ENCODE measurements at regions not wholly inside any gene's neighbourhood (a gene's known extent, or its start where the extent isn't known, plus 50 kb on each side); places are given as distances from the start of the nearest gene placed in this dataset.

DNA sequence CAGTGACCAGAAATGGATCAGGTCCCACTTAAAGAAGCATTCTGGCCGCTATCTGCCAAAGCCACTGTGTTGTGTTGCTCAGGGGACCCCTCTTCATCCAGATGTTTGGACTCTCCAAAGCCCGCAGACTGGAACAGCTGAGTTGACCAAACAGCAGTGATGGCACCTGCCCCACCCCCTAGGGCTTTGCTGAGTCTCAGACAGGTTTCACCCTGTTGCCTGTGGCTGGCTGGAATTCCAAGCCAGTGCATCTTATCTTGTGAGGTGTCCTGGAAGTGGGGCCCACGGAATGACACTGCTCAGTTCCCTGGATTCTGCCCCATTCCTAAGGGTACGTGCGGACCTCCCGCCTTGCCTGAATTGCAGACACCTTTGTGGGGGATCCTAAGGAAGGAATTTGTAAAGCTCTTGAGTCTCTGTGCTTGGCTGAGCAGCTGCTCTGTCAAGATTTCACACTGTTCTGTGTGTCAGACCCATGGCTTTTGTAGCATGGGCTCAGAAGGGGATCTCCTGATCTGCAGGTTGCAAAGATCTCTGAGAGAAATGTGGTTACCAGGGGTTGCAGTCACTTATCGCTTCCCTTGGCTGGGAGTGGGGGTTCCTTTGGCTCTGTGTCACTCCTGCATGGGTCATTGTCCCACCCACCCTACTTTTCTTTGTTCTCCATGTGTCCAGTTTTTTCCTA, 1707.9 kb upstream of the PCDH10 start:
- TF ChIP-seq ZNF394 (tag by site-specific recombination; IDR thresholded peaks at IDR 0.05; ENCODE audit: borderline replicate concordance), result no peak
- no peak for TF ChIP-seq ZEB2 (tag by site-specific recombination; IDR thresholded peaks at IDR 0.05)
- TF ChIP-seq, protein P1, sequence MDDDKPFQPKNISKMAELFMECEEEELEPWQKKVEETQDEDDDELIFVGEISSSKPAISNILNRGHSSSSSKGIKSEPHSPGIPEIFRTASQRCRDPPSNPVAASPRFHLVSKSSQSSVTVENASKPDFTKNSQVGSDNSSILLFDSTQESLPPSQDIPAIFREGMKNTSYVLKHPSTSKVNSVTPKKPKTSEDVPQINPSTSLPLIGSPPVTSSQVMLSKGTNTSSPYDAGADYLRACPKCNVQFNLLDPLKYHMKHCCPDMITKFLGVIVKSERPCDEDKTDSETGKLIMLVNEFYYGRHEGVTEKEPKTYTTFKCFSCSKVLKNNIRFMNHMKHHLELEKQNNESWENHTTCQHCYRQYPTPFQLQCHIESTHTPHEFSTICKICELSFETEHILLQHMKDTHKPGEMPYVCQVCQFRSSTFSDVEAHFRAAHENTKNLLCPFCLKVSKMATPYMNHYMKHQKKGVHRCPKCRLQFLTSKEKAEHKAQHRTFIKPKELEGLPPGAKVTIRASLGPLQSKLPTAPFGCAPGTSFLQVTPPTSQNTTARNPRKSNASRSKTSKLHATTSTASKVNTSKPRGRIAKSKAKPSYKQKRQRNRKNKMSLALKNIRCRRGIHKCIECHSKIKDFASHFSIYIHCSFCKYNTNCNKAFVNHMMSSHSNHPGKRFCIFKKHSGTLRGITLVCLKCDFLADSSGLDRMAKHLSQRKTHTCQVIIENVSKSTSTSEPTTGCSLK (tag by site-specific recombination; IDR thresholded peaks at IDR 0.05), result no peak
- TF ChIP-seq SP7 (tag by site-specific recombination; IDR thresholded peaks at IDR 0.05), result no peak
- TF ChIP-seq HOXD13 (CRISPR knock-in tag; IDR thresholded peaks at IDR 0.05; ENCODE audit: borderline replicate concordance), result no peak
- TF ChIP-seq SALL2 (tag by site-specific recombination; IDR thresholded peaks at IDR 0.05; ENCODE audit: borderline replicate concordance), result no peak
- no peak for TF ChIP-seq ZNF510 (tag by site-specific recombination; IDR thresholded peaks at IDR 0.05; ENCODE audit: insufficient replicate concordance)
- TF ChIP-seq ZNF670 (tag by site-specific recombination; IDR thresholded peaks at IDR 0.05; ENCODE audit: low read depth), result no peak
- TF ChIP-seq, protein P2, sequence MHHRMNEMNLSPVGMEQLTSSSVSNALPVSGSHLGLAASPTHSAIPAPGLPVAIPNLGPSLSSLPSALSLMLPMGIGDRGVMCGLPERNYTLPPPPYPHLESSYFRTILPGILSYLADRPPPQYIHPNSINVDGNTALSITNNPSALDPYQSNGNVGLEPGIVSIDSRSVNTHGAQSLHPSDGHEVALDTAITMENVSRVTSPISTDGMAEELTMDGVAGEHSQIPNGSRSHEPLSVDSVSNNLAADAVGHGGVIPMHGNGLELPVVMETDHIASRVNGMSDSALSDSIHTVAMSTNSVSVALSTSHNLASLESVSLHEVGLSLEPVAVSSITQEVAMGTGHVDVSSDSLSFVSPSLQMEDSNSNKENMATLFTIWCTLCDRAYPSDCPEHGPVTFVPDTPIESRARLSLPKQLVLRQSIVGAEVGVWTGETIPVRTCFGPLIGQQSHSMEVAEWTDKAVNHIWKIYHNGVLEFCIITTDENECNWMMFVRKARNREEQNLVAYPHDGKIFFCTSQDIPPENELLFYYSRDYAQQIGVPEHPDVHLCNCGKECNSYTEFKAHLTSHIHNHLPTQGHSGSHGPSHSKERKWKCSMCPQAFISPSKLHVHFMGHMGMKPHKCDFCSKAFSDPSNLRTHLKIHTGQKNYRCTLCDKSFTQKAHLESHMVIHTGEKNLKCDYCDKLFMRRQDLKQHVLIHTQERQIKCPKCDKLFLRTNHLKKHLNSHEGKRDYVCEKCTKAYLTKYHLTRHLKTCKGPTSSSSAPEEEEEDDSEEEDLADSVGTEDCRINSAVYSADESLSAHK (tag by site-specific recombination; IDR thresholded peaks at IDR 0.05), result no peak
- H3K4me3 ChIP-seq (ENCODE audit: low read depth, low read length), result no peak overlapping the region
- no peaks in the 10 kb centered on the region for H3K9me3 ChIP-seq (ENCODE audit: control insufficient read depth, insufficient read depth, low read depth, low read length)
- H3K4me1 ChIP-seq (ENCODE audit: control insufficient read depth, insufficient read depth, low read length), result no peaks in the 10 kb centered on the region
- ChIA-PET POLR2A (no interaction called here), CTCF (interaction anchor here (0.7 kb wide), 1 partner anchor 63 kb away, joined by 4 read pairs; no protein-coding TSS in a partner anchor)
- H3K36me3 ChIP-seq (ENCODE audit: control insufficient read depth in 2 of 2, insufficient read depth in 1 of 2, low read length in 2 of 2), result no peaks in the 10 kb centered on the region
- H3K27ac ChIP-seq (ENCODE audit: extremely low read depth, low read depth, low read length), result no peak overlapping the region

DNA sequence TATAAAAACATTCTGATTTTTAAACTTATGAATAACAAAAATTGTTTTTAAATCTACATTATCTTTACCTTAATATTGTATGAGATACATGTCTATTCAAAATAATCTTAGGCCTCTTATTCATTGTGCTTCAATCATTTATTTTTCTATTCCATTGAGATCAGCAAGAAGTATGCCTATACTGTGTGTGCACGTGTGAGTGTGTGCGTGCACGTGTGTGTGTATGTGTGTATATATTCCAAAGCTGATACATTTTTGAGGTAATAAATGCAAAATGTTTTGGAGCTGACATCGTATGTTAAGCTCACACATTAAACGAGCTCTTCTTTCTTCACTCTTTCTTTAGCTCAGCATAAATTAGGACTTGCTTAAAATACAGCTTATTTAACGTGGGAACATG, 1701.2 kb upstream of the PCDH10 start:
- H3K9me3 ChIP-seq (ENCODE audit: control insufficient read depth, insufficient read depth, low read depth, low read length), result no peaks in the 10 kb centered on the region
- TF ChIP-seq ZNF596 (tag by site-specific recombination; IDR thresholded peaks at IDR 0.05) (no peak), WT1 (tag by site-specific recombination; IDR thresholded peaks at IDR 0.05) (no peak), ZNF837 (tag by site-specific recombination; IDR thresholded peaks at IDR 0.05) (no peak), ZNF423 (tag by site-specific recombination; IDR thresholded peaks at IDR 0.05) (no peak), ZNF404 (tag by site-specific recombination; IDR thresholded peaks at IDR 0.05) (no peak), ZNF112 (tag by site-specific recombination; IDR thresholded peaks at IDR 0.05) (no peak), ZNF341 (tag by site-specific recombination; IDR thresholded peaks at IDR 0.05; ENCODE audit: low read depth) (no peak), ZNF155 (tag by site-specific recombination; IDR thresholded peaks at IDR 0.05) (no peak), ZNF624 (tag by site-specific recombination; IDR thresholded peaks at IDR 0.05) (no peak)
- TF ChIP-seq, protein P3, sequence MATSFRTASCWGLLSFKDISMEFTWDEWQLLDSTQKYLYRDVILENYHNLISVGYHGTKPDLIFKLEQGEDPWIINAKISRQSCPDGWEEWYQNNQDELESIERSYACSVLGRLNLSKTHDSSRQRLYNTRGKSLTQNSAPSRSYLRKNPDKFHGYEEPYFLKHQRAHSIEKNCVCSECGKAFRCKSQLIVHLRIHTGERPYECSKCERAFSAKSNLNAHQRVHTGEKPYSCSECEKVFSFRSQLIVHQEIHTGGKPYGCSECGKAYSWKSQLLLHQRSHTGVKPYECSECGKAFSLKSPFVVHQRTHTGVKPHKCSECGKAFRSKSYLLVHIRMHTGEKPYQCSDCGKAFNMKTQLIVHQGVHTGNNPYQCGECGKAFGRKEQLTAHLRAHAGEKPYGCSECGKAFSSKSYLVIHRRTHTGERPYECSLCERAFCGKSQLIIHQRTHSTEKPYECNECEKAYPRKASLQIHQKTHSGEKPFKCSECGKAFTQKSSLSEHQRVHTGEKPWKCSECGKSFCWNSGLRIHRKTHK (tag by site-specific recombination; IDR thresholded peaks at IDR 0.05), result no peak
- TF ChIP-seq, protein P4, sequence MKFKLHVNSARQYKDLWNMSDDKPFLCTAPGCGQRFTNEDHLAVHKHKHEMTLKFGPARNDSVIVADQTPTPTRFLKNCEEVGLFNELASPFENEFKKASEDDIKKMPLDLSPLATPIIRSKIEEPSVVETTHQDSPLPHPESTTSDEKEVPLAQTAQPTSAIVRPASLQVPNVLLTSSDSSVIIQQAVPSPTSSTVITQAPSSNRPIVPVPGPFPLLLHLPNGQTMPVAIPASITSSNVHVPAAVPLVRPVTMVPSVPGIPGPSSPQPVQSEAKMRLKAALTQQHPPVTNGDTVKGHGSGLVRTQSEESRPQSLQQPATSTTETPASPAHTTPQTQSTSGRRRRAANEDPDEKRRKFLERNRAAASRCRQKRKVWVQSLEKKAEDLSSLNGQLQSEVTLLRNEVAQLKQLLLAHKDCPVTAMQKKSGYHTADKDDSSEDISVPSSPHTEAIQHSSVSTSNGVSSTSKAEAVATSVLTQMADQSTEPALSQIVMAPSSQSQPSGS (tag by site-specific recombination; IDR thresholded peaks at IDR 0.05; ENCODE audit: low read depth), result no peak
- no peak overlapping the region for H3K4me3 ChIP-seq (ENCODE audit: low read depth, low read length)
- POLR2A ChIA-PET, result no interaction called here
- no peaks in the 10 kb centered on the region for H3K4me1 ChIP-seq (ENCODE audit: control insufficient read depth, insufficient read depth, low read length)
- CTCF ChIA-PET, result no interaction called here
- H3K36me3 ChIP-seq (ENCODE audit: control insufficient read depth in 2 of 2, insufficient read depth in 1 of 2, low read length in 2 of 2), result no peaks in the 10 kb centered on the region
- H3K27ac ChIP-seq (ENCODE audit: extremely low read depth, low read depth, low read length), result no peak overlapping the region

All from HEK293 (cell line).